ENCODE measurements at regions not wholly inside any gene's neighbourhood (a gene's known extent, or its start where the extent isn't known, plus 50 kb on each side); places are given as distances from the start of the nearest gene placed in this dataset.

DNA sequence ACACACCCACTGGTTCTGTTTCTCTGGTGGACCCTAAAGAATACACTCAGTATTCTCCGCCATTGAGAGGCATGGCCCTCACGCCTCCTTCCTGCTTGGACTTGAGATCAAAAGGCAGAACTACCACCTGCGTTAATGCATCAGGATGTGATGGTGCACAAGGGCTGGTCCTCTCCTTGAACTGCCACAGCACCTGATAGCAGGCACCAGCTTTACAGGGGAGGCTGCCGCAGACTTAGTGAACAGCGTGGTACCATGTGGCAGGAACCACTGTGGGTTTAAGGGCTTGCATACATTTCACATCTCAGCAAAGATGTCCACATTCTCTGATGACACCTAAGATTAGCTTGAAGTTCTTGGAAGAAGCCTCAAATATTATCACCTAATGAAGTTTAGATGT is 208.7 kb downstream of the GADD45G start:
- DNase-seq, result no peak

DNA sequence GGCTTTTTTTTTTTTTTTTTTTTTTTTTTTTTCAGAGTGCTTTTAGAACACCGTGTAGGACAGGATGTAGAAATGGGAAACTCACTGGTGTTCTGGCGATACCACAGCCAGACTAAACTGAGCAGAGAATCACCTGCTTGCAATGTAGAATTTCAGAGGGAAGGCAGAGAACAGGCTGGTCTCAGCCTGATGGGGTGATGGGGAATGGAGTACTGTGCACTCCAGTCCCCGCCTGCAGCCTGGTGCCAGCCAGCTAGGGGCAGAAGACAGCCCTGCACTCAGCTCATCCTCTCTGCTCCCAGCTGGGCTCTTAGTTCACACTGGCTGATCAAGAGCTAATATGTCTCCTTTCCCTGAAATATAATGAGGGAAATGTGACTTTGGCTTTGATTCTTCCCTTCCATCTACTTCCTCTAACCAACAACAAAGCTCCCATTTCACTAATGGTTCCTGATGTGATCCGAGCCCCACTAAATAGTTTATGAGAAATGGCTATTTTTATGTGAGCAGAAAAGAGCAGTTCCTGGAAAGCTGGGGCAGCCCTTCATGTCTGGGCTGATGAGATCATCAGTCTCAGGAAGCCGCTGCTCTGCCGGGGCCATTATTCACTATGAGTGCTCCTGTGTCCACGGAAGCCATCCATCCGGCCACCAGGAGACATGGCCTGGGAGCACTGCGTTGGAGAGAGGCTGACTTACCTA is 209.7 kb downstream of the GADD45G start:
- no peak for DNase-seq

DNA sequence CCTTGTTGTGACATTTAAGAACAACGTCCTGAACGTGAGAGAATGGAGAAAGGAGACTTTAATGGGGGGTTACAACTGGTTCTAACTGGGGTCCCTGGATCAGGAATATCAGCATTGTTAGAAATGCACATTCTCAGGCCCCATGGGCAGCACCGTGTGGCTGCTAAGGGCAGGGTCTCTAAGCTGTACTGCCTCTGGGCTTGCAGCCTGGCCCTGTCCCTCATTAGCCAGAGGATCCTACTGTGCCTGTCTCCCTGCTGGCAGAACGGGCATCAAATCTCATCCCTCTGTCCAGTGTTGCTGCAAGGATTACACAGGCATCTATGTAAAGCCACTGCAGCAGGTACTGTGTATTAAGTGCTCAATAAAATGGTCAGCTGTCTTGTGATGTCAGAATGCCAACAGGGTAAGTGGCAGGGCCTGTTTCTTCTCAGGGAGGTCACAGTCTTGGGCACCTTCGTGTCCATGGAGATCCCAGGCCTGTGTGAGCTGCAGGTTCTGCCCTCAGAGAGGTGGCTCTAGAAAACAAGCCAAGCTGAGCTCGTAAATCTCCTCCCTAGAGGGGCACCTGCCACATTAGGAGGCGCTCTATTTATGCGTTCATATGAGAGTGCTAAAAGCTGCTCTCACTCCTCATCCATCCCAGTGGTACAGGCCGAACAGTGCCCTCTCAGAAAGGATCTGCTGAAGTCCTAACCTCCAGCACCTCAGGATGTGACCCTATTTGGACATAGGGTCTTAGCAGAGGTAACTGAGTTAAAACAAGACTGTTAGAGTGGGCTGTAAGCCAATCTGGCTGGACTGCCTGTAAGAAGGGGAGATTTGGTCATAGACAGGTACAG is 210.5 kb downstream of the GADD45G start:
- DNase-seq, result no peak

DNA sequence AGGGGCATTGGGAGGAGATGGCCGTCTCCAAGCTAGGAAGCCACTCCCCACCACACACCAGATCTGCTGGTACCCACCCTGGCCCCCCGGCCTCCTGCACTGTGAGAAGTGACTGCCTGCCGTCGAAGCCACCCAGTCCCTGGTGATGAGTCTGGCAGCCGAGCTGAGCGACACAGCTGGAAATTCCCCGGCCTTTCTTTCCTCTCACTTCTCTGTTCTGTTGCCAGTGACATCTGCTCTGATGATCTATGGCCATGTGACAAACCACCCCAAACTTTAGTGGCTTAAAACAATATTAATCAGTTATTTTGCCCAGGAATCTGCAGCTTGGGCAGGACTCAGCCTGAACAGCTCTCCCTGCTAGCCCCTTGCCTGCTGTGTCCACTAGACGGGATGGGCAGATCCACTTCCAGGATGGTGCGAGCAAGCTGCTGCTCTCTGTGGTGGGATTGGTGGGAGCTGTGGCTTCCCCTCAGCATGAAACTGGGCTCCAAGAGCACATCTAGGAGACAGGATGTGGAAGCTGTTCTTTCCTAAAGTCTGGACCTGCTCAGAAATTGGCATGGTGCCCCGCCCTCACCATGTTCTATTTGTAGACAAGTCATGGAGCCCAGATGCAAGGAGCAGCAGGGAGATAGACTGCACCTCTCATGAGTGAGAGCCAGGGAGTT is 211.2 kb downstream of the GADD45G start:
- no peak for DNase-seq

GRCh38 chr9:89817151-89817950 is 212.5 kb downstream of the GADD45G start:
- DNase-seq, result no peak

- DNase-seq, result no peak
These were observed 215.5 kb downstream of the GADD45G start for GRCh38 chr9:89820337-89820736.

DNA sequence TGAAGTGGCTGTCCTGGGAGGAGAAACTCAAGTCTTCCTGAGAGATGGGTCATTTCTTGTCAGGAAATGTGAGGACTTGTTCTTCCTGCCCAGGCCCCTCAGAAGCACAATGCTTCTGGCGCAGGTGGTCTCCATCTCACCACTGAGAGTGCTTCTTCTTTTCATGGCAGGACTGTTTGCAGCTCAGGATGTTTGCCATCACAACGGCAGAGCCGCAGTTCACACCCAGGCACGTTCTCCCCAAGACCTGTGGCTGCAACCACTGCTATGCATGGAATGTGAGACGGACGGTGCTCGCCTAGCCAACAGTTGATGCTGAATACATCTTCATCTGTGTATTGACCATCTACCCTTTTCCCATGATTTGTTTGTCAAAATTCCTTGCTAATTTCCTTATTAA is 216.3 kb downstream of the GADD45G start:
- DNase-seq, result no peak

DNA sequence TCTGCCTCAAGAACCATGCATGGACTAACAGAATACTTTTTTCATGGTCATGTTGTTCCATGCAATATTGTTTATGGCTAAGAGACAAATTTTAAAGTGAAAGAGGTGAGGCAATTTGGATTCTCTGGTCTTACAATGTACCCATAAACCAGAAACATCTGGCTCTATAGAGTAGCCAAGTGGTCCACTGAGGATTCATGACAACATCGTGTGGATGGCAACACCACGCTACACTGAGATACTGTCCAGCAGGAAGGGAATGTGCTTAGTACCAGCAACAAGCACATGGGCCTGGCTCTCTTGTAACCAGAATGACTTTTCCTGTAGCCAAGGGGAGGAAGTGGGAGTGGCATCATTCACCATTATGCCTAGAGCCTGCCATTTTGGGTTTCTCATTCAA is 218.2 kb downstream of the GADD45G start:
- no peak for DNase-seq

DNA sequence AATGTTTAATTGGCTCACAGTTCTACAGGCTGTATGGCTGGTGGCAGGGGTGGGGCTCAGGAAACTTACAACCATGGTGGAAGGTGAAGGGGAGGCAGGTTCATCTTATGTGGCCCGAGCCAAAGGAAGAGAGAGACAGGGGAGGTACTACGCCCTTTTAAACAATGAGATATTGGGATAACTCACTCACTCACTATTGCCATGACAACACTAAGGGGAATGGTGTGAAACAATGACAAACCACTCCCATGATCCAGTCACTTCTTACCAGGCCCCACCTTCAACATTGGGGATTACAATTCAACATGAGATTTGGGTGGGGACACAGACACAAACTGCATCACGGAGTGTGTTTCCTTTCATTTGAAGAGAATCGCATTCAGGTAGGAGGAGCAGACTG is 220.9 kb downstream of the GADD45G start:
- no peak for DNase-seq

DNA sequence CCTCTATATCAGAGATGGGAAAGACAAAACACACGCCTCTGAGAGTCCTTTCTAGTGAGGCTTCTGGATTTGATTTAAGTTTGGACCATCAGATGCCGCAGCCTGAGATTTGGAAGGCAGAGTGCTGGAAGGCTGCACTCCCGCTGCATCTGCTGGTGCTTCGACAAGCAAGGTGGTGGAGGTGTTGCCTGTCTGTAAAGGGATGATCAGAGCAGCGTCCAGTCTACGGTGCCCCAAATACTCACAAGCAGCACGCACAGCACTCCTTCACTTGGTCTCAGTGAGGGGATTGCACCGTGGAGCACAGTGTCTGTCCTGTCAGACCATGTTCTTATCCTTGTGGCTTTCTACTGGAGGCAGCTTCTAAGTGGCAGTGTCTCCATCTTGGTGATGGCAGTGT is 221.4 kb downstream of the GADD45G start:
- no peak for DNase-seq

- no peak for DNase-seq
These were observed 224.5 kb downstream of the GADD45G start for GRCh38 chr9:89829346-89829745.

GRCh38 chr9:89835666-89836065 is 230.9 kb downstream of the GADD45G start:
- DNase-seq, result no peak

- no peak for DNase-seq
These were observed 232.5 kb downstream of the GADD45G start for GRCh38 chr9:89837162-89837933.

DNA sequence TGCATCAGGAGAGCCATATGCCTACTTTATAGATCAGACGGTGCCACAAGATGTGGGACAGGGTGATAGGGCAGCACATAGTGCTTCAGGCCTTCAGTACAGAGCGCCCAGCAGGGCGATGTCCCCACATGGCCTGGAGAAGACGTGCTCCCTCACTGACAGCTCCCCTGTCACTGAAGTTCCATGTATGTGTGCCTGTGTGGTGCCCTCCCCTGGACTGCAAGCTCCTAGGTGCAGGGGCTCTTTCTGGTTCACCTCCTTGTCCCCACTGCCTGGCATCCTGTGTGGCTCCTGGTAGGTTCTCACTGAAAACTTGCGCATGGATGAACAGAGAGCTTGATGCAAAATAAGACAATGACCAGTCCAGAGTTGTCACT is 233.1 kb downstream of the GADD45G start:
- DNase-seq, result no peak

DNA sequence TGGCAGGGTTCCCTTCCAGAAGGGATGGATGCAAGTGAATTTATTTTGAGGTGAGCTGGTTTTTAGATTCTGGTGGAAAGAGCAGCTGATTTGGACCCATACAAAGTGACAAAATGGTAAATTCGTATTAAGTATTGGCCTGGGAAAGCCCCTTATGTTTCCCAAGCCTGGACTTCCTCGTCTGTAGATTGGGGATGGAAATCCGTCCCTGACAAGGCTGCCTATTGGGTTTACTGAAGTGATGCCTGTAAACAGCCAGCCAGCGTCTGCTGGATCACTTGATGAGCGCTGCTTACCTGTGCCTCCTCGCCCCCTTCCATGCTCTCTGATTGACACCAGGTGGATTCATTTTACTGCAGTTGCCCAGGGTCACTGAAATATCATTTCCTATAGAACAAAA is 233.8 kb downstream of the GADD45G start:
- no peak for DNase-seq

GRCh38 chr9:89839449-89839848 is 234.6 kb downstream of the GADD45G start:
- DNase-seq, result no peak

DNA sequence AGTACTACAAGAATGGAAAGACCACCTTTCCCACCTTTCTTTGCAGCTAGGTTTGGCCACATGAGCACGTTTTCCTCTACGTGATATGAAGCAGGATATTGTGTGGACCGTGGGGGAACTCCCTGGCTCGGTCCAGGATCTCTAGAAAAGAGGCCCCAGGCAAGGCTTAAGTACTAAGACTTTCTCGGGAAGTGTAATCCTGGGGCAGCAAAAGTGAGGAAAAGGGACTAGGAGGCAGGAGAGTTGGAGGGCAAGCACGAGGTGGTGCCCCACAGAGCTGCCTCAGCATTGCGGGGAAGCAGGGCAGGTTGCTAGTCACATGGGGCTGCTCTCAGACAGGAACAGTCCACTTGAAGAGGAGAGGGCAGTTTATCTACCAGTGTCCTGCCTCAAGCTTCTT is 235.1 kb downstream of the GADD45G start:
- DNase-seq, result no peak

DNA sequence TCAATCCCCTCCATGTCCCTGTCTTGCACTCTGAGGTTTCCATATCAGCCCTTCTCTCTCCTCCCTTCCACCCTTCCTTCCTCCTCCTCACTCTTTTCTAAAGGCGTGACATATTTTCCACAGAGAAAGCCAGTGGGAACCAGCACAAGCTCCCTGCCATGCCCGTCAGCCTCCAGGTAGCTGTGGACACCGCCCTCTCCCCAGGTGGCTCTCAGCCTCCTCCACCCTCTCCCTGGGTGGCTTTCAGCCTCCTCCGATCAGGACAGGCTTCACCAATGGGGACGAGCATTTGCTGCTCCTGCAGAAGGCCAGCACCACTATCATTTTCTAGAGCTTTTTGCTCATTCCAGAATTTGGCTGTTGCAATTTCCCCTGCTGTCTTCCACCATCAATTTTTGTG is 236.6 kb downstream of the GADD45G start:
- no peak for DNase-seq

DNA sequence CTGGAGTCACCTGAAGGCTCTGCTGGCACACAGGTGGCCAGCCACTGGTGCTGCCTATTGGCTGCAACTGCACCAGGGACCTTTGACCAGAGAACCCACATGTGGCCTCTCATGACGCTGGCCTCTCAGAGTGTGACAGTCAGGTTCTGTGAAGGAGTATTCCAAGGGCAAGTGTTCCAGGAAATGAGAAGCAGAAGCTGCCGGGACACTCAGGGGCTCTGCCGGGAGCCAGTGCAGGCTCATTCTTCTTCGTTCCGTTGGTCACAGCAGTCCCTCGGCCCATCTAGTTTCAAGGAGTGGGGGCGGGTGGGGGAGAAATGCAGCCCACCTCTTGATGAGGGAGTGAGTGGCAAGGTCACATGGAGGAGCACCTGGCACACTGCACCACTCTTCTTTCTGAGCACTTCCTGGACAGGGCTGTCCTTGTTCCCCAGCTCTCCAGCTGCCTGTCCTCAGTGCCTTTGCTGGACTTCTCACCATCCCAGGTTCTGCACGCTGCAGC is 237.5 kb downstream of the GADD45G start:
- DNase-seq, result no peak

DNA sequence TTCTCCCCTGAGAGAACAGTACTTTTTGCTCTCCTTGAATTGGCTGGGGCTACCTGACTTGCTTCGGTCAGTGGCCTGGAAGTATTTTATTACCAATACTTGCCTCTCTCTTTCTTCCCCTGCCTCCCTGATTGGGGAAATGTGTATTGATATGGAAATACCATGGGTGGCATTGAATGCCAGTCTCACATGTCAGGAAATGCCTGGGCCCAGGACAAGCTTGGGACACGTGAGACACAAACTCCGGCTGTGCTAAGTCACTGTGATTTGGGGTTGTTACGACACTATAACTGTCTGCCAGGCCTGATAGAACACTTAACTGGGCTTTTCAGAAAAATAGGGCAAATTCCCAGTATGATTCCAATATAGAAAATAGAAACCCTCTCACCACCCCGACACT is 238.3 kb downstream of the GADD45G start:
- DNase-seq, result no peak

DNA sequence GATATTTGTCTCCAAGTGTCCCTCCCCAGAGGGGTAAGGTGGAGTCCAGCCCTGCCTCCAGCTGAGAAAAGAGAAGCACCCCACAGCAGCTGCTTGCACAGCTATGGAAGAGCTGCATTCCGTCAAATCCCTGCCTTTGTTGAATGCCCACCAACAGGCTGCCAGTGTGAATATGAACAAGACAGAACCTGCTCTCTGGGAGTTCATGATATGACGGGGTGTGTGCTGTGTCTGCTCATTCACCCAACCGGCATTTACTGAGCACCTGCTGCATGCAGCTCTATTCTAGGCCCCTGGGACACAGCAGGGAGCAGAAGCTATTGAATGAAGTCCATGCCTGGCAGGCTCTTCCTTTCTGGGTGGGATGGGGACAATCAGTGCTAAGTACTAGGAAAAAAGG is 238.8 kb downstream of the GADD45G start:
- DNase-seq, result no peak

- no peak for DNase-seq
These were observed 239.3 kb downstream of the GADD45G start for GRCh38 chr9:89844075-89844474.
